ENCODE measurements at regions not wholly inside any gene's neighbourhood (a gene's known extent, or its start where the extent isn't known, plus 50 kb on each side); places are given as distances from the start of the nearest gene placed in this dataset.

DNA sequence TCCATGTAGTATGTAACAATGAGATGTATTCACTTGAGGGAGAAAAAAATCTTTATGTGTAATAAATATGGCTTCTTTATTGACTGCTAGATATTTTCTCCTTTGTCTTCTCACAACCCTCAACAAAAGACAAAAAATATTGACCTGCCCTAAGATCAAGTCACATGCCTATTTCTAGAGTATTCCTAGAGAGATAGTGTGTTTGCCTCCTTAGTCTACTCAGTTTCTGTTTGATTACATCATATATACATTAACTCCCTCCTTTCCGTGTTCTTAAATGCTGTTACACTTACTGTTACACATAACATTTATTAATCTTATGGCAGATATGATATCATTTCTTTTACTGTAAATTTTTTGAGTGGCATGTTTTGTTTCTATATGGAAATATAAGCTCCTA lies 281.6 kb upstream of the RGS18 start:
- no peak for DNase-seq (ENCODE audit: low read depth)

- DNase-seq (ENCODE audit: low read depth) = peak; percentile 56
Observed at GRCh38 chr1:191882870-191883269, 275.4 kb upstream of the RGS18 start.

- no peak for DNase-seq (ENCODE audit: low read depth)
Observed at GRCh38 chr1:191886977-191887376, 271.3 kb upstream of the RGS18 start.

DNA sequence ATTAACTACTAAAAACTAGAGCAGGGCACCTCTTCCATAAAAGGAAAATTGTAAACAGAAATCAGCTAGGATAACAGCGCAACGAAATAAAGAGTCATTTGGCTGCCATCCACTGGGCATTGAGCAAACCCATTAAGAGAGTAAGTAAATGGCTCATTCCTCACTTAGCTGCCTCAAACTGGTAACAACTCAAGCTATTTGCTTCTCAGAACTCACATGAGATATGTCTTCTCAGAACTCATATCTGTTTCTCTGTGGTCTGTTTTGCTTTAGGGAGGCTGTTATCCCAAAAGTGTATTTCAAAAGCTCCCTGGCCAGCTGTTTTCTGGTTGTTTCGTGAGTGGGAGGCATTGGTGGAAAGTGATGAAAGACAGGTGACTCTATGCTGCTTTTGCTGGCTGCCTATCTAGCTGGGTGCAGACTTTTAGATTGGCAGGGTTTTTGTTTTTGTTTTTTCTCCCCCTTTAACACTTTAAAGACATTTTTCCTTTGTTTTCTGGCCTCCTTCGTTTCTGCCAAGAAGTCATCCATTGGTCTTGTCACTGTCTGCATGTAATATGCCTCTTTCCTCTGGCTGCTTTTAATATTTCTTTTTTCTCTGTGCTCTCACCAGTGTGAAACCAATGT lies 269.2 kb upstream of the RGS18 start:
- peak; percentile 54 for DNase-seq (ENCODE audit: low read depth)

DNA sequence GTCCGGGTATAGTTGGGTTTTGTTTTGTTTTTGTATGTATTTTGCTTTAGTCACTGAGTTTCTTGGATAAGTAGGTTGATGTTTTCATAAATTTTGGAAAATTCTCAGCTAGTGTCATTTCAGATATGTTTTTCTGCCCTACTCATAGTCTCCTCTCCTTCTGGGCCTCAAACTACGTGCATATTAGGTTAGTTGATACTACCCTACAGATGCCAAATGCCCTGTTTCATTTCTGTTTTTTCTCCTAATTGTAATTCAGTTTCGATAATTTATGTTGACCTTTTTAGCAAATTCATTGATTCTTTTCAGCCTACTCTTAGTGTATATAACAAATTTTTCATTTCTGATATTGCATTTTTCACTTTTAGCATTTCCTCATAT lies 268.6 kb upstream of the RGS18 start:
- no peak for DNase-seq (ENCODE audit: low read depth)

DNA sequence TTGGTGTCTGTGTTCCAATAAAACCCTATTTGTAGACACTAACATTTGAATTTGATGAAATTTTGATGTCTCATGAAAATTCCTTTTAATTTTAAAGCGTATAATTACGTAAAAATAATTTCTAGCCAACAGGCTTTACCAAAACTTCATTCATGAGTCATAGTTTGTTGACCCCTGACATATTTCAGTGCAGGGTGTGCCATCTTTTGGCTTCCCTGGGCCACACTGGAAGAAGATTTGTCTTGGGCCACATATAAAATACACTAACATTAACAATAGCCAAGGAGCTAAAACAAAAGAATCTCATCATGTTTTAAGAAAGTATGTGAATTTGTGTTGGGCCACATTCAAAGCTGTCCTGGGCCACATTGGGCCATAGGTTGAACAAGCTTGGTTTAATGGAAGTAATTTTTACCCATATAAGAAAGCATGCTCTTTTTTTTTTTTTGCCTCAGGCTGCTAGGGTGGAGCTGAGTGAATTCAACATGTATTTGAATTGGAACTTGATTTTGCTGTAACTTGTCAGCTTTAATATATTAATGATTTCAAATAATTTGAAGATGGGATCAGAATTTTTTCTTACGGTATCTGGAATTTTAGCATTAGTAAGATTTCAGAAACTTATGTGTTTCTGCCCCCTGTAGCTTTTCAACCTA lies 267.7 kb upstream of the RGS18 start:
- no peak for DNase-seq (ENCODE audit: low read depth)

- DNase-seq (ENCODE audit: low read depth) = no peak
Observed at GRCh38 chr1:191892716-191893115, 265.5 kb upstream of the RGS18 start.

- DNase-seq (ENCODE audit: low read depth) = no peak
Observed at GRCh38 chr1:191895049-191895448, 263.2 kb upstream of the RGS18 start.

DNA sequence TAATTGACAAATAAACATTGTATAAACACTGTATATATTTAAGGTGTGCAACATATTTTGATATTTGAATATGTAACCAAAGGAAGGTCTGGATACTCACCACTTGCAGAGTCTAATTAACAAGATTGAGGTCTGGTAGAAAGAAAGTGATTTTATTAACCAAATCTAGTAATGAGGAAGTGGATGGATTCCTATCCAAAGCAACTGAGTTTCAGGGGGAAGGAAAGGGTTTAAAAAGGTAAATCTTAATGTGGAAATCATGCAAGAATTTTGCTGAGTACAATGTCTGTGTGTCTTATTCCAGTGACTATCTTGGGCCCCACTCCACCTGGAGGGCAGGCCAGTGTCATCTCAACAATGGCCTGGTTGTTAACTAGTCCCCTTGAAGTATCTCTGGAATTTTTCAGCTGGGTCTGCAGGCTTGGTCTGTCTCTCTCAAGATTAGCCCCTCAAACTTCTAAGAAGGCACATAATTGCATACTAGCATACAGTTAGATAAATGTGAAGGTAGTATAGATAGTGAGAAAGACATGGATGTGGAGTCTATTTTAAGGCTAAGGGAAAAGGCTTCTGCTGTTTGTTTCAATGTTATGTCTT lies 262.7 kb upstream of the RGS18 start:
- no peak for DNase-seq (ENCODE audit: low read depth)

DNA sequence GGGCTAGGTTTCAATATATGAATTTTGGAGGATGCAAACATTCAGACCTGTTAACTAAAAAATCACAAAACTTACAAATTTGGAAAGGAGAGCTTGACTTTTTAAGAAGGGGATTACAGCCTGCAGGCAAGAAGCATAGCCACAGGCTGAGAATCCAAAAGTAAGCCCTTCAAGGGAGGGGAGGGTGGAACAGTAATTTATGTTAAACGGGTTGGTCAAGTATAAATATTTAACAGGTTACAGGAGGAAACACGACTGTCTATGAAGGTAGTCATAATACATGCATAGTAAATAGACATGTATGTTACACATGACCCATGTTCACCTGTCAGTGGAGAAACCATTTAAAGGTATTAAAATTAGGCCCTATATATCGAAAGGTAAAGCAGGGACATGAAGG lies 261.1 kb upstream of the RGS18 start:
- no peak for DNase-seq (ENCODE audit: low read depth)

- DNase-seq (ENCODE audit: low read depth) = no peak
Observed at GRCh38 chr1:191901651-191902050, 256.6 kb upstream of the RGS18 start.

- no peak for DNase-seq (ENCODE audit: low read depth)
Observed at GRCh38 chr1:191904991-191905390, 253.3 kb upstream of the RGS18 start.

GRCh38 chr1:191905781-191906180 lies 252.5 kb upstream of the RGS18 start:
- DNase-seq (ENCODE audit: low read depth) = no peak

DNA sequence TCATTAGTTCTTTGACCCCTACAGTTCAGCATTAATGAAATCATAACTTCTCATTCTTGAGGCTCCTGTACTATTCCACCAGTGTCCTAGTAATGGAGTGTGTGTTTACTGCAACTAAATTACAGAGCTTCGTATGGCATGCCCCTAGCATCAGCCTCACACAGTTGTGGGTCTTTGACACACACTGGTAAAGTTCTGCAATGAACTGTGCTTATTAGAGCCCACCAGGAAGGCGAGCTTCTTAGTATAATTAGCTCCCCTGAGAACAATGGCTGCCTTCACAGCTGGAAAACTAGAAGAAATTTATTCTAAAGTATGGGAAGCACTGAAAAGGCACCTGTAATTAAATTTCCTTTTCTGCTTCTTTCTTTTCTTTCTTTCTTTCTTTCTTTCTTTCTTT lies 251.1 kb upstream of the RGS18 start:
- DNase-seq (ENCODE audit: low read depth) = no peak

DNA sequence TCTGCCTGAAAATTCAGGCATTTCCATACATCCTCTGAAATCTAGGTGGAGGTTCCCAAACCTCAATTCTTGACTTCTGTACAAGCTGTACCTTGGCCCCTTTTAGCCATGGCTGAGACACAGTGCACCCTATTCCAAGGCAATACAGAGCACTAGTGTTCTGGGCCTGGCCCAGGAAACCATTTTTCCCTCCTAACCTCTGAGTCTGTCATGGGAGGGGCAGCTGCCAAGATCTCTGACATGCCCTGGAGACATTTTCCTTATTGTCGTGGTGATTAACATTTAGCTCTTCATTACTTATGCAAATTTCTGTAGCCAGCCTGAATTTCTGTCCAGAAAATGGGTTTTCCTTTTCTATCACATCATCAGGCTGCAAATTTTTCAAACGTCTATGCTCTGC lies 248.0 kb upstream of the RGS18 start:
- no peak for DNase-seq (ENCODE audit: low read depth)

GRCh38 chr1:191912517-191912916 lies 245.7 kb upstream of the RGS18 start:
- no peak for DNase-seq (ENCODE audit: low read depth)

DNA sequence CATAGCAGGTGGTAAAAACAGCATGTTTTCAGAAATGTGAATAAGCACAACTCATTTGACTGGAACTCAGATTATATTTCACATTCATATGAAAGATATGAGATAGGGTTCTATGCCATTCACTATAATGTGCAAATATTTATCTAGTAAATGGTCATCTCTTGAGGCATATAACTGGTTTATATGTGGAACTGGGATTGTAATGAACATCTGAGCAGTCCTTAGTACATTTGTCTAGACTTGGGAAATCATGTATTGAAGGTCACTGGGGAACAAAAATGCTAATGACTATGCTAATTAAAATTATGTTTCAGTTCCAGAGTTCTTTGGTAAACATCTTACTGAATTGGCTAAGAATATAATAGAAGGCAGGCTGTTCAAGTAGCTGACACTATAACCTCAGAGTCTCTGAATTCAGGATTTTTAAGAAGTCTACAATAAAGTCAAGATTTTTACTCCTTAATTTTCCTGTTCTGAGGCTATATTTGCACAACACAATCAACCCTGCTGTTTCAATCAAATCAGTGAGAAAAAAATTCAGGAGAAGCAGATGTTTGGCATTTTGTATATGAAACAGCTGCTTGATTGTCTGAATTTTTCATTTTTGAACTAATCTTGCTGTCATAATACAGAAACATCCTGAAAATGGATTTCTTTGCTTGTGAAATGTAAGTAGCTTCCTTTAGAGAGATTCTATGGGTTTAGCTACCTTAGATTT lies 244.8 kb upstream of the RGS18 start:
- DNase-seq (ENCODE audit: low read depth) = no peak

DNA sequence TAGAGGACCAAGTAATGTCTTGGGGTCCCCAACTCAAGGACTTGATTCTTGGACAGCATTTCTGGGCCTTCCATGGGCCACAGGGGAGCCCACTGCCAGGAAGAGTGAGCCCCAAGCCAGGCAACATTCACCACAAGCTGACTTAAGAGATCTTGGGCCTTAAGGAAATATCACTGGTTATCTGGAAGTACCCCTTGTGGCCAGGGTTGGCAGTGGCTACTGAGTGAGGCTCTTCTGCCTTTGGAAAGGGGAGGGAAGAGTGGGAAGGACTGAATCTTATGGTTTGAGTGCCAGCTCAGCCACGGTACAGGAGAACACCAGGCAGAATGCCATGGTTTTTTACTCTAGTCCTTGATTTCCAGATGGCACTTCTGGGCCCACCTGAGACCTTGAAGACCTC lies 228.9 kb upstream of the RGS18 start:
- DNase-seq (ENCODE audit: low read depth) = no peak

GRCh38 chr1:191943684-191944083 lies 214.6 kb upstream of the RGS18 start:
- no peak for DNase-seq (ENCODE audit: low read depth)

DNA sequence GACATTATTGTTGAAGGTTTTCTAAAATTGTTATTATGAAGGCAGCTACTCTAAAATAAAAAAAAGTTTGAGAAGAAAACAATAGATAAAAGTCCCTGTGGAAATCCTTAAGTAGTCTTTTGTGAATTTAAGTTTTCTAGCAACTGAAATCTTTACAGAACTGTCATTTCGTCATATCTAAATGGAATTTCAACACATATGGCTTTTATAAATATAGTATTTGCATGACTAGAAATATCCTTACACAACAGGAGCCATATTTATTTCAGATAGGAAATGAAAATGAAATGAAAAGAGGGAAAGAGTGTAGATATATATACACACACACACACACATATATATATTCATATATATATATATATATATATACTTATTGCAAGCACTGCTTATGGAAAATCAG lies 204.7 kb upstream of the RGS18 start:
- DNase-seq (ENCODE audit: low read depth) = no peak

GRCh38 chr1:191959856-191960255 lies 198.4 kb upstream of the RGS18 start:
- no peak for DNase-seq (ENCODE audit: low read depth)

DNA sequence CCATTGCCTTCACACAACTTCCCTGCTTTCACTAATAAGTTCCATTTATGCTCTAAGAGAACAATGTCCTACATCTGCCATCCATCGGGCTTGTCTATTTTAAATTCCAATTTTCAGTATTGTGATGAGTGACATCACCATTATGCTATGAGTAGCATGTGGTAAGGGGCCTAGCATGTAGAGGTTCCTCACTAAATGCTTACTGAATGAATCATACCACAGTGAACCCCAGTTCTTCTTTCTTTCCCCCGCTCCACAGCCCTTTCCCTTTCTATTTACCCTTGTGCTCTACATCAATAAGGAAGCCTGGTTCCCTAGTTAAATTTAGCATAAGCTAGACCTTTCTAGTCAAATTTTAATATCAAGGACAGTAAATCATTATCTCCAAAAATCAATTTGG lies 195.0 kb upstream of the RGS18 start:
- peak; percentile 69 for DNase-seq (ENCODE audit: low read depth)
